ENCODE measurements at regions not wholly inside any gene's neighbourhood (a gene's known extent, or its start where the extent isn't known, plus 50 kb on each side); places are given as distances from the start of the nearest gene placed in this dataset.

DNA sequence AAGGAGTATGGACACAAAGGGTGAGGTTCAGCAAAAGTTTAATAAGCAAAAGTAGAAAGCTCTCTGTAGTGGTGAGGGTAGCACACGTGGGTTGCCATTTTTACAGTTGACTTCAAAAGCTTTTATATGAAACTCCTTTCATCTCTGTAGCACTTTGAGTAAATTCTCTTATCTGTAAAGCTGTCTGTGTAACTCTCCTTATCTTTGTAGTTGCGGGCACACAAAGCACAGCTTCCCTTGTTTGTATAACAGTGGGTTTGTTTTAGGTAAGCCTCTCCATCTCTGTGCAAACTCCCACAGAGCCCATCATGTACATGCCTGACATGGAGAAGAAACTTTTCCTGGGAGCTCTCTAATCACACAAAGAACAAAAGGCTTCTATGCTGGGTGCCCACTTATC, 325.9 kb upstream of the PABPC5 start:
- Histone ChIP-seq H3K18ac (ENCODE audit: low read depth, low read length) (no peak overlapping the region), H3K79me1 (ENCODE audit: low read depth in 1 of 2, low read length in 2 of 2) (no peaks in the 10 kb centered on the region), H2BK15ac (ENCODE audit: low read depth, low read length) (no peak overlapping the region), H3K4me2 (ENCODE audit: low read depth, low read length) (no peak overlapping the region), H3K14ac (replicated peaks; ENCODE audit: low read depth, low read length) (no peak overlapping the region), H4K20me1 (ENCODE audit: insufficient read depth, low read length) (no peaks in the 10 kb centered on the region), H3K9me1 (ENCODE audit: insufficient read depth, low read length) (no peaks in the 10 kb centered on the region), H2AFZ (replicated peaks; ENCODE audit: low read length, poor library complexity) (no peak overlapping the region), H4K5ac (ENCODE audit: low read depth, low read length) (no peak overlapping the region), H3K23ac (ENCODE audit: low read depth, low read length) (no peak overlapping the region), H3K27ac (ENCODE audit: insufficient read depth, low read length) (no peak overlapping the region), H3K4ac (ENCODE audit: low read depth, low read length) (no peak overlapping the region), H3K27me3 (ENCODE audit: control insufficient read depth, insufficient read depth, low read length) (no peaks in the 10 kb centered on the region), H4K91ac (ENCODE audit: insufficient read depth, low read depth, low read length) (no peak overlapping the region), H3K9me3 (ENCODE audit: control insufficient read depth, insufficient read depth, low read length) (no peaks in the 10 kb centered on the region), H3K9ac (ENCODE audit: low read depth, low read length) (no peak overlapping the region), H3K36me3 (ENCODE audit: control insufficient read depth, insufficient read depth, low read length) (no peaks in the 10 kb centered on the region), H3K4me3 (ENCODE audit: insufficient read depth, low read depth, low read length) (no peak overlapping the region), H2BK120ac (ENCODE audit: low read depth, low read length) (no peak overlapping the region), H3K4me1 (ENCODE audit: control insufficient read depth, insufficient read depth, low read length) (no peaks in the 10 kb centered on the region), H4K8ac (ENCODE audit: low read depth in 2 of 2, low read length in 2 of 2) (no peak overlapping the region), H2AK5ac (ENCODE audit: low read depth, low read length) (no peak overlapping the region), H2BK5ac (ENCODE audit: low read depth, low read length, poor library complexity, severe bottlenecking) (no peak overlapping the region), H2BK20ac (ENCODE audit: low read depth, low read length) (no peak overlapping the region), H2AK9ac (replicated peaks; ENCODE audit: low read depth, low read length, poor library complexity) (no peak overlapping the region), H3K56ac (ENCODE audit: extremely low read depth, insufficient read depth, low read length) (no peak overlapping the region)
- WGBS, 2 experiments (ENCODE audit: extremely low coverage in 2 of 2, insufficient read length in 1 of 2) = no CpG with 5 or more reads among the region's 2 CpGs
- CTCF ChIA-PET = no interaction called here
- BruUV-seq (replicated peaks) = no TSS peak
- TF ChIP-seq MAZ (IDR thresholded peaks at IDR 0.05; ENCODE audit: borderline replicate concordance, low read depth, low read length) (no peak), POLR2A (IDR thresholded peaks at IDR 0.05; ENCODE audit: low read depth, low read length) (no peak), ELK1 (IDR thresholded peaks at IDR 0.05; ENCODE audit: borderline replicate concordance, low read depth, low read length) (no peak), SMC3 (IDR thresholded peaks at IDR 0.05; ENCODE audit: low read depth, low read length) (no peak), CEBPB (IDR thresholded peaks at IDR 0.05; ENCODE audit: low read depth, low read length) (no peak), FOS (IDR thresholded peaks at IDR 0.05; ENCODE audit: low read depth, low read length) (no peak), RCOR1 (IDR thresholded peaks at IDR 0.05; ENCODE audit: insufficient replicate concordance, low read length) (no peak), NFE2L2 (IDR thresholded peaks at IDR 0.05; ENCODE audit: low read depth, low read length) (no peak), RAD21 (IDR thresholded peaks at IDR 0.05; ENCODE audit: low read length) (no peak), BHLHE40 (IDR thresholded peaks at IDR 0.05; ENCODE audit: low read depth, low read length) (no peak), RFX5 (IDR thresholded peaks at IDR 0.05; ENCODE audit: low read depth, low read length) (no peak), MAFK (IDR thresholded peaks at IDR 0.05; ENCODE audit: low read depth, low read length) (no peak)
- intact Hi-C loops (cut with micrococcal nuclease) = no loop called here
- ATAC-seq (ENCODE audit: low read depth) = no peak
- POLR2A ChIA-PET (ENCODE audit: unreplicated experiment) = no interaction called here
- no peak for DNase-seq
- dilution Hi-C loops (cut with HindIII; ENCODE audit: low sequenced_read_pairs, unreplicated experiment) = no loop called here
- in situ Hi-C loops (cut with MboI; ENCODE audit: low sequenced_read_pairs) = no loop called here
